Lung (tissue), 11 donors: ENCODE measurements at regions not wholly inside any gene's neighbourhood (a gene's known extent, or its start where the extent isn't known, plus 50 kb on each side); places are given as distances from the start of the nearest gene placed in this dataset.

Source experiments
- ATAC-seq: fragments of 200-7000 bp; cut with Tn5 transposase; one replicate; pipeline ENCODE4 v1.9.1; 2020; ENCODE audit warnings: moderate number of reproducible peaks; ENCODE audit not compliant: insufficient read depth, low FRiP score
- DNase-seq, 3 donors: peaks; one replicate each; pipeline ENCODE4 v3.0.0-alpha.2; 2013 to 2017
- H3K27ac ChIP-seq, 2 donors: one replicate each; pipeline ENCODE4 v1.5.1; 2013; ENCODE audit warnings: mild to moderate bottlenecking in 2 of 2, moderate library complexity in 2 of 2, control low read depth in 1 of 2, inconsistent platforms in 1 of 2, low read depth in 1 of 2, low read length in 1 of 2
- H3K27me3 ChIP-seq, 3 donors: one replicate each; pipeline ENCODE4 v1.5.1; 2013; ENCODE audit warnings: low read length in 2 of 3; ENCODE audit not compliant: control insufficient read depth in 3 of 3, insufficient read depth in 3 of 3
- H3K36me3 ChIP-seq, 4 donors: one replicate each; pipeline ENCODE4 v1.5.1; 2013; ENCODE audit warnings: low read length in 4 of 4, mild to moderate bottlenecking in 1 of 4, moderate library complexity in 1 of 4; ENCODE audit not compliant: control insufficient read depth in 4 of 4, insufficient read depth in 4 of 4
- H3K4me1 ChIP-seq, 5 donors: one replicate each; pipeline ENCODE4 v1.5.1; 2013; ENCODE audit warnings: low read length in 5 of 5, mild to moderate bottlenecking in 2 of 5, moderate library complexity in 1 of 5; ENCODE audit not compliant: control insufficient read depth in 5 of 5, insufficient read depth in 5 of 5
- H3K4me3 ChIP-seq: one replicate; pipeline ENCODE4 v1.5.1; 2013; ENCODE audit warnings: mild to moderate bottlenecking, control low read depth, moderate library complexity
- H3K9ac ChIP-seq, 2 donors: one replicate each; pipeline ENCODE4 v1.5.1; 2013; ENCODE audit warnings: low read length in 2 of 2, control low read depth in 1 of 2; ENCODE audit not compliant: insufficient read depth in 1 of 2
- H3K9me3 ChIP-seq, 4 donors: one replicate each; pipeline ENCODE4 v1.5.1; 2013; ENCODE audit warnings: low read length in 3 of 4, mild to moderate bottlenecking in 1 of 4, moderate library complexity in 1 of 4; ENCODE audit not compliant: control insufficient read depth in 4 of 4, insufficient read depth in 3 of 4
- WGBS, 2 donors: extraction: QIAGEN DNeasy Blood & Tissue Kit; methylation state at CpG; one replicate each; pipeline ENCODE4 v1.1.7; 2013; 5-methylcytosine and 5-hydroxymethylcytosine counted together
- TF ChIP-seq, protein P1 (sequence below): IDR thresholded peaks from 2 replicates; pipeline ENCODE4 v1.5.1; 2012; ENCODE audit warnings: mild to moderate bottlenecking; ENCODE audit errors: control extremely low read depth, extremely low read depth
- donor health status: control.
- donor health status: control.
- donor health status: Bipolar disorder and iron deficiency.
- donor health status: healthy.
- donor health status: DM: yes; HTN: yes; CAD: no.

DNA sequence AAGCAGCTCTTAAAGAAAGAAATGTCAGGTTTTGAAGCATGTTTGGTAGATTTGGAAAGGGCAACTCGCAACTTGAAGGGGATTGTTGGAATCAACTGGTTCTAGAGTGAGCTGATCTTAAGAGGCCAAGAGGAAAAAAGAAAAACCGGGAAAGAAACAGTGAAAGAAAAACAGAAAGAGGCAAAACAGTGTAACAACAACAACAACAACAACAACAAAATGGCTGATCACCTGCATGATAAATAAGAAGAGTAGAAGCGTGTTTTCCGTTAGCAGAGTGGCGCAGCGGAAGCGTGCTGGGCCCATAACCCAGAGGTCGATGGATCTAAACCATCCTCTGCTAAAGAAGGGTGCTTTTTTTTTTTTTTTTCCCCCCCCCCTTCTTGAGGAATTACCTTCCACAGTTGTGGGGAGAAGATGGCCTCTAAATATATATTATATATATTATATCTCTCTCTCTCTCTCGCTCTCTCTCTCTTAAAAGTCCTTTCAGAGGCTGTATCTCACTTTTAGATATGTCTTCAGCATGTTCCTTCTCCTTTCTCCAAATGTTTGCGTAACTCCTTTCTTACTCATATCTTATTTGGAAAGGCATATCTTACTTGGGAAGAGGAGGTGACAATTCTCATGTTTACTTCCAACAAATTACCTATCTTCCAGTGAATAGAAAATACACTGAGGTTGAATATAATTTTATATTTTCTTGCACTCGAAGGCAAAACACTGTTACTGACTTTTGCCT, 134.4 kb downstream of the OR2B2 start:
- Histone ChIP-seq H3K9me3 (no peaks in the 10 kb centered on the region), H3K27me3 (peaks cover 0 to 2% (median 0%) of the 10 kb centered on the region in 3 donors), H3K4me3 (no peak overlapping the region), H3K27ac (no peak overlapping the region), H3K4me1 (no peaks in the 10 kb centered on the region), H3K36me3 (no peaks in the 10 kb centered on the region), H3K9ac (no peak overlapping the region)
- TF ChIP-seq, protein P1, sequence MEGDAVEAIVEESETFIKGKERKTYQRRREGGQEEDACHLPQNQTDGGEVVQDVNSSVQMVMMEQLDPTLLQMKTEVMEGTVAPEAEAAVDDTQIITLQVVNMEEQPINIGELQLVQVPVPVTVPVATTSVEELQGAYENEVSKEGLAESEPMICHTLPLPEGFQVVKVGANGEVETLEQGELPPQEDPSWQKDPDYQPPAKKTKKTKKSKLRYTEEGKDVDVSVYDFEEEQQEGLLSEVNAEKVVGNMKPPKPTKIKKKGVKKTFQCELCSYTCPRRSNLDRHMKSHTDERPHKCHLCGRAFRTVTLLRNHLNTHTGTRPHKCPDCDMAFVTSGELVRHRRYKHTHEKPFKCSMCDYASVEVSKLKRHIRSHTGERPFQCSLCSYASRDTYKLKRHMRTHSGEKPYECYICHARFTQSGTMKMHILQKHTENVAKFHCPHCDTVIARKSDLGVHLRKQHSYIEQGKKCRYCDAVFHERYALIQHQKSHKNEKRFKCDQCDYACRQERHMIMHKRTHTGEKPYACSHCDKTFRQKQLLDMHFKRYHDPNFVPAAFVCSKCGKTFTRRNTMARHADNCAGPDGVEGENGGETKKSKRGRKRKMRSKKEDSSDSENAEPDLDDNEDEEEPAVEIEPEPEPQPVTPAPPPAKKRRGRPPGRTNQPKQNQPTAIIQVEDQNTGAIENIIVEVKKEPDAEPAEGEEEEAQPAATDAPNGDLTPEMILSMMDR: no peak
- 77 to 90% methylated on average over 11 of the region's 11 CpGs for WGBS, 2 donors
- ATAC-seq: no peak
- no peak for DNase-seq

DNA sequence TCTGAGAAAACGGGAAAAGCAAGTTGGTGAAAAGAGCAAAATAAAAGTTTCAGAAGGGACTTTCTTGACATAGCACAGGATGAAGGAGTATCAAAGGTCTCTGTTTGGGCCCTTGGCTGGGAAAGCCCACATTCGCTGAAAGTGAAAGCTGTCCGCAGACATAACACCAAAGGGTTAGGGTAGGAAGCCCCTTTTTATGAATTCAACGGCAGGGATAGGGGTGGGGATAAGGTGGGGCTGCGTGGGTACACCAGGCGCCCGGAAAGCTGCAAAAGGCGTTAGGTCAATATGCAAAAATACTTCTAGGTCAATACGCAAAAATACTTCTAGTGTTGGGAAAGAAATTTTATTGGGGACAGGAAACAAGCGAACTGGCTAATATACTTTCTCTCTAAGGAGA, 135.1 kb downstream of the OR2B2 start:
- Histone ChIP-seq H3K4me3 (no peak overlapping the region), H3K27ac (no peak overlapping the region), H3K27me3 (peaks cover 0 to 2% (median 0%) of the 10 kb centered on the region in 3 donors), H3K36me3 (no peaks in the 10 kb centered on the region), H3K4me1 (peaks cover 0 to 6% (median 0%) of the 10 kb centered on the region in 5 donors), H3K9me3 (no peaks in the 10 kb centered on the region), H3K9ac (no peak overlapping the region)
- DNase-seq (no peak), ATAC-seq (no peak)
- WGBS, 2 donors: 81 to 87% methylated on average over 10 of the region's 10 CpGs
- TF ChIP-seq, protein P1: no peak

DNA sequence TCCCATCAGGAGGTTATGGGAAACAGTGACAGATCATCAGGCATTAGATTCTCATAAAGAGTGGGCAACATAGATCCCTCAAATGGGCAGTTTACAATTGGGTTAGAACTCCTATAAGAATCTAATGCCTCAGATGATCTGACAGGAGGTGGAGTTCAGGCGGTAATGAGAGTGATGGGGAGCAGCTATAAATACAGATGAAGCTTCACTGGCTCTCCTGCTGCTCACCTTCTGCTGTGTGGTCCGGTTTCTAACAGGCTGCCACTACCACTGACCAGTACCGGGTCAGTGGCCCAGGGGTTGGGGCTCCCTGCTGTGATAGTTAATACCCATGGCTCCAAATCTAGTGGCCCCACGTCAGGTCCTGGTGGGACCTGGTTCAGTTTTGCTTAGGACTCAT, 135.7 kb downstream of the OR2B2 start:
- Histone ChIP-seq H3K27ac (no peak overlapping the region), H3K36me3 (no peaks in the 10 kb centered on the region), H3K27me3 (peaks cover 0 to 2% (median 0%) of the 10 kb centered on the region in 3 donors), H3K9ac (no peak overlapping the region), H3K4me1 (peaks cover 0 to 7% (median 0%) of the 10 kb centered on the region in 5 donors), H3K9me3 (no peaks in the 10 kb centered on the region), H3K4me3 (no peak overlapping the region)
- DNase-seq (no peak), ATAC-seq (no peak)
- TF ChIP-seq, protein P1: no peak
- WGBS, 2 donors: 89 to 93% methylated on average over 4 of the region's 4 CpGs
